ENCODE measurements at regions not wholly inside any gene's neighbourhood (a gene's known extent, or its start where the extent isn't known, plus 50 kb on each side); places are given as distances from the start of the nearest gene placed in this dataset.
A peak's percentile ranks its signal among the peaks of the same experiment; 100 is the strongest.
"Not testable (repeated sequence)": the region's sequence is repeated elsewhere in the genome, so short reads cannot be mapped to it uniquely, and the experiment has no call there.

DNA sequence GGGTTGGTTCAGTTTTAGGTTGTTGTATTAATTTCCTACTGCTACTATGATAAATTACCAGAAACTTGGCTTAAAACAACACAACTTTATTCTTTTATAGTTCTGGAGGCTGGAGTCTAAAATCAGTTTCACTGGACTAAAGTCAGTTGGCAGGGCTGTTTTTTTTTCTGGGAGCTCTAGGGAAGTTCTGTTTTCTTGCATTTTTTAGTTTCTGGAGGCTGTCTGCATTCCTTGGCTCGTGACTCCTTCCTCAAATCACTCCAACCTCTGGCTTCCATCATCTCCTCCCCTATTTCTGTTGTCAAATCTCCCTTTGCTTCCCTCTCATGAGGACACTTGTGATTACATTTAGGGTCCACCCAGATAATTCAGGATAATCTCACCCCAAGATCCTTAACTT lies 51.3 kb upstream of the SUB1 start:
- DNase-seq, result no peak
- in situ Hi-C loops (cut with HindIII; ENCODE audit: low pct_ligation_motif_present, low pct_unique_long_range_greater_than_20kb, low sequenced_read_pairs), result no loop called here

DNA sequence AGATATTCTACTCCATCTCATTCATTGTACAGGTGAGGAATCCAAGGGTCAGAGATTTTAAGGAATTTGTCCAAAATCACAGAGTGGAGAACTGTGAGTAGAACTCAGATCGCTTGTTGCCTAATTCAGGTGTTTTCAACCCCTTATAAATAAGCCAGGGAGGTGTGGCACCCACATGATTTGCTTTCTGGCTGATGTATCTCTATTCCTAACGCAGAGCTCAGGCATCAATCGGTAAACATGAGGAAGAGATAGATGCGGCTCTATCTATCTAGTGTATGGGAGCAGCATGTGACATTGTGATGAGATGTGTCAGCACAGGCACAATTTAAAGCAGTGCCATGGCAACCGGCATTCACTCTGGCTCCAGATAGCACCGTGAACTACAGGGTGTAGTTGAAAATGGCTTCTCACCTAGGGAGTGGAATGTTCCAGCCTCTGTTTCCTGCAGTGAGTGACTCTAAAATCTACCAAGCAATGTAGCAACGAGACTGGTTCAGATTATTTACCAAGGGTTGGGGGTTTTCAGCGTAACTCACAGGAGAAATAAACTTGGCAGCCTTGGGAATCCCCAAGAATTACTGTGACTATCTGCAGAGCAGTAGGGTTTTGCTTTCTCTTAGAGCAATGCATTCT lies 53.4 kb upstream of the SUB1 start:
- DNase-seq, result peak; percentile 78

DNA sequence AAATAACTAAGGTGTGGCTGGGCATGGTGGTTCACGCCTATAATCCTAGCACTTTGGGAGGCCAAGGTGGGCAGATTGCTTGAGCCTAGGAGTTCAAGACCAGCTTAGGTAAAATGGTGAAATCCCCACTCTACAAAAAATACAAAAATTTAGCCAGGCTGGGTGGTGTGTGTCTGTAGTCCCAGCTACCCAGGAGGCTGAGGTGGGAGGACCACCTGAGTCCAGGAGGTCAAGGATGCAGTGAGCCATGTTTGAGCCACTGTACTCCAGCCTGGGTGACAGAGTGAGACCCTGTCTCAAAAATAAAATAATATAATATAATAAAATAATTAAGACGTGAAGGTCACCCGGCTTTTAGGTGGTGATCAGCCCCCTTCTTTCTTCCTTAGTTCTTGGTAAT lies 58.0 kb upstream of the SUB1 start:
- in situ Hi-C loops (cut with HindIII; ENCODE audit: low pct_ligation_motif_present, low pct_unique_long_range_greater_than_20kb, low sequenced_read_pairs); DNase-seq: not testable (repeated sequence)

More for the DNA sequence above, 53.4 kb upstream of the SUB1 start:
- in situ Hi-C loops (cut with HindIII; ENCODE audit: low pct_ligation_motif_present, low pct_unique_long_range_greater_than_20kb, low sequenced_read_pairs), result no loop called here

DNA sequence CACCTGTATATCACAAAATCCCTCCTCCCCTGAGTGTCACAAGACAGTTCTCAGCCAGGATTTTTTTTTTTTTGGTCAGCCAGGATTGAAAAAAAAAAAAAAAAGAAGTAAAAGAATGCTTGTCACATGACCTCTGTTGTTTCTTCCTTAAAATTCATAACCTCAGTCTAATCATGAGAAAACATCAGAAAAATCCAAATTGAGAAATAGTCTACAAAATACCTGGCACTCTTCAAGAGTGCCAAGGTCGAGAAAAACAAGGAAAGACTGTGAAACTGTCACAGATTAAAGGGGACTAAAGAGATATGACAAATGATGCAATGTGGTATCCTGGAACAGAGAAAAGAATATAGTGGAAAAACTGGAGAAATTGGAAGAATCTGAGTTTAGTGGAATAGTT lies 58.5 kb upstream of the SUB1 start:
- in situ Hi-C loops (cut with HindIII; ENCODE audit: low pct_ligation_motif_present, low pct_unique_long_range_greater_than_20kb, low sequenced_read_pairs), result no loop called here
- DNase-seq, result no peak

DNA sequence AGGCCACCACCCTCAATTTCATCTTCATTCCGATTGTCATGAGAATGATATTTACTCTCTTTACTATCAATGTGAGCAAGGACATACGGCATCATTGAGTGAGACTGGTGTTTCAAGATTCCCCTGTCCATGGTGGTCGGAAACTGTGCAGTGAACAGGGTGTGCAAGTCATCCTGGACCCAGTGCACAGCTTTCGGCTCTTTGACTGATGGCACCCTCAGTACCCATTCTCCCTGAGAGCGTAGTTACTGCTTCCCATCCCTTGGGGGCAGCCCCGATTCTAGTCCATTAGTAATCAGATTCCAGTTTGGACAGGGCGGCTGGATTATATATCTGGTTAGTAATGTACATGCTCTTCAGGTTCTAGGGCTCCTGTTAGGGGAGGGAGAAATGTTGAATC lies 61.7 kb upstream of the SUB1 start:
- peak; percentile 14 for DNase-seq
- in situ Hi-C loops (cut with HindIII; ENCODE audit: low pct_ligation_motif_present, low pct_unique_long_range_greater_than_20kb, low sequenced_read_pairs), result no loop called here

DNA sequence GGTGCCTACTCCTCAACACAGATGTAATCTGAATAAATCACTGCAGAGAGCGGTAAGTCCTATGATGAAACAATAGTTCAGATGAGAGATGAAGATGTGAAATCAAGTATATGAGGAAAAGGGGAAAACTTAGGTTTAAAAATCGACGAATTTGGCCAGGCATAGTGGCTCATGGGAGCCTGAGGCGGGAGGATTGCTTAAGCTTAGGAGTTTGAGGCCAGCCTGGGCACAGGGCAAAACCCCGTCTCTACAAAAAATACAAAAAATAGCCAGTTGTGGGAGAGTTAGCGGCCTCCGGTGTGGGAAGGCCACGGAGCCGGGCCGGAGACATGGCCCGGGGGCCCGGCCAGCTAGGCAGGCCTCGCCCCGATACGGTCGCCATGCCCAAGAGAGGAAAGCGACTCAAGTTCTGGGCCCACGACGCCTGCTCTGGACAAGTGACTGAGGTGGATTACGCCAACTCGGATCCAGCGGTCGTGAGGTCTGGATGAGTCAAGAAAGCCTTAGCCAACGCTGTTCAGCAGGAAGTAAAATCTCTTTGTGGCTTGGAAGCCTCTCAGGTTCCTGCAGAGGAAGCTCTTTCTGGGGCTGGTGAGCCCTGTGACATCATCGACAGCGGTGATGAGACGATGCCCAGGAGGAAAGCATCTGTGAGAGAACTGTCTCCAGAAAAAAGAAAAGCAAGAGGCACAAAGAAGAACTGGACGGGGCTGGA lies 62.8 kb upstream of the SUB1 start:
- in situ Hi-C loops (cut with HindIII; ENCODE audit: low pct_ligation_motif_present, low pct_unique_long_range_greater_than_20kb, low sequenced_read_pairs), result no loop called here
- peak; percentile 37 for DNase-seq

DNA sequence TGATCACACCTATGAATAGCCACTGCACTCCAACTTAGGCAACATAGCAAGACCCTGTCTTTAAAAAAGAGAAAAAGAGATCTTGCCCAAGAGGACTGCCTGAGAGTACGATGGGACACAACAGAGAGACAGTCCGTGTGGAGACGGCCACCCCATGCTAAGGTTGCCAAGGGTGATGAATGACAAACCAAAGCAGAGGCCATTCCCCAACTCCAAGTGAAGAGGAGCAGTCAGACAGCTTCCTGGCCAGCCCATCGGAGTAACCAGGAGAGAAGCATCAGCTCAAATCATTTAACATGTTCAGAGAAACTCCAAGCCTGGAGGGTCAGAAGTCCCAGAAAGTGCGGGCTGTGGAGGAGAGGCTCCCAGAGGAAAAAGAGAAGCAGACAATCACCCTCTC lies 63.9 kb upstream of the SUB1 start:
- no peak for DNase-seq
- in situ Hi-C loops (cut with HindIII; ENCODE audit: low pct_ligation_motif_present, low pct_unique_long_range_greater_than_20kb, low sequenced_read_pairs), result no loop called here

DNA sequence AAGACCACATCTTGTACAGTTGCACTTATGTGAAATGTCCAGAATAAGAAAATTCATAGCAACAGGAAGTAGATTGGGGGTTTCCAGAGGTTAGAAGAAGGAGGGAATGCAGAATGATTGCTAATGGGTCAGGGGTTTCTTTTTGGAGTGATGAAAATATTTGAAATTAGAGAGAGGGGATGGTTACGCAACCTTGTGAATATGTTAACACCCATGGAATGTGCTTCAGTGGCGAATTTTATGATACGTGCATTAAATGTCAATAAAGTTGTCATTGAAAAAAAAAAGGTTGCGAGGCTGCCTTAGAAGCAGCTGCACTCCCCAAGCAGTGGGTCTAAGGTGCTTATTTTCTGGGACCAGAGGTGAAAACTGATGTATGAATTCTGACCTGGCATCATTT lies 64.4 kb upstream of the SUB1 start:
- DNase-seq, result no peak
- in situ Hi-C loops (cut with HindIII; ENCODE audit: low pct_ligation_motif_present, low pct_unique_long_range_greater_than_20kb, low sequenced_read_pairs), result no loop called here

DNA sequence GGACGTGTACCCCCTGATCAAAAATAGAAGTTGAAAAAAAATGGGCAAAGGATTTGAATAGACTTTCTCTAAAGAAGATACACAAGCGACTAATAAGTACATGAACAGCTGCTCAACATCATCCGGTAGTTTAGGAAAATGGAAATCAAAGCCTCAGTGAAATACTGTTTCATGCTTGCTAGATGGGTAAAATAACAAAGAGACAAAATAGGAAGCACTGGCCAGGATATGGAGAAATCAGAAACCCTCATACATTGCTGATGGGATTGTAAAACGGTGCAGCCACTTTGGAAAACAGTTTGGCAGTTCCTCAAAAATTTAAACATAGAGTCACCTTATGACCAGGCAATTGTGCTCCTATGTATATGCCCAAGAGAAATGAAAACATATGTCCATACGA lies 65.0 kb upstream of the SUB1 start:
- in situ Hi-C loops (cut with HindIII; ENCODE audit: low pct_ligation_motif_present, low pct_unique_long_range_greater_than_20kb, low sequenced_read_pairs), result no loop called here

DNA sequence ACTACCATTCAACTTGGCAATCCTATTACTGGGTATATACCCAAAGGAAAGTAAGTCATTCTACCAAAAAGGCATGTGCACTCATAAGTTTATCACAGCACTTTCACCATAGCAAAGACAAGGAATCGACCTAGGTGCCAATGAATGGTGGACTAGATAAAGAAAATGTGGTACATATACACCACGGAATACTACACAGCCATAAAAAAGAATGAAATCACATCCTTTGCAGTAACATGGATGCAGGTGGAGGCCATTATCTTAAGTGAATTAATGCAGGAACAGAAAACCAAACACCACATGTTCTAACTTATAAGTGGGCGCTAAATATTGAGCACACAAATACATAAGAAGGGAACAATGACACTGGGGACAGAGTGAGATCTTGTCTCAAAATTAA lies 65.8 kb upstream of the SUB1 start:
- DNase-seq, result no peak
- in situ Hi-C loops (cut with HindIII; ENCODE audit: low pct_ligation_motif_present, low pct_unique_long_range_greater_than_20kb, low sequenced_read_pairs), result no loop called here

More for the DNA sequence above, 65.0 kb upstream of the SUB1 start:
- no peak for DNase-seq

DNA sequence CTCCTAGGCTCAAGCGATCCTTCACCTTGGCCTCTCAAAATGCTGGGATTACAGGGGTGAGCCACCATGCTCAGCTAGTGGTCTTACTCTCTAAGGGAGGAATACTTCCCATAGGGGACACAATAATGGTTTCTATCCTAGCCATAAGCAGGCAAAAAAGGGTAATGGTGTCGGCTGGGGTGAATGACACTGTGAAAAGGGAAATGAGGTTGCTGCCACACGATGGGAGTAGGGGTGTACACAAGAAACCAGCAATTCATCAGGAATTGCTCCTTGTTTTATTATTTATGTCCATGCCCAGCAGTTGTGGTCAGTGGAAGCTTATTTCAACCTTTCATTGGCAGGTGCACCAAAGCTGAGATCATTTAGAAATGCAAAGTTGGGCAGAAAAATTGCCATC lies 70.3 kb upstream of the ZFR start:
- no peak for DNase-seq
- in situ Hi-C loops (cut with HindIII; ENCODE audit: low pct_ligation_motif_present, low pct_unique_long_range_greater_than_20kb, low sequenced_read_pairs), result no loop called here

DNA sequence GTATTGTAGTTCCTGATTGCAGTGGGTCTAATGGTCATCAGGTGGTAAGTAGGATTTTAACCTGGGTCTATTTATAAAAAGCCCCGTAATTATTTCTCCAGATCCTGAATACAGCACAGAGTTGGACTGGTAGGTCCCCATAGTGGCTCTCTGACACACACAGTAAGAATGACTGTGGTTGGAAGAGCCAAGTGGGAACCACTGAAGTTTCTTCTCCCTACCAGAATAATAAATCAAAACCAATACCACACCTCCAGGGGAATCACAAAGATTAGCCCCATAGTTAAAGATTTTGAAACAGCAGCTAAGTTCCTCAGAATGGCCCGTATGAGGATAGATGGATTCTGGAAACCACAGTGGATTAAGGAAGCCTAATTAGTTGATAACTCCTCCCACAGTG lies 68.4 kb upstream of the ZFR start:
- DNase-seq, result no peak
- in situ Hi-C loops (cut with HindIII; ENCODE audit: low pct_ligation_motif_present, low pct_unique_long_range_greater_than_20kb, low sequenced_read_pairs), result no loop called here

DNA sequence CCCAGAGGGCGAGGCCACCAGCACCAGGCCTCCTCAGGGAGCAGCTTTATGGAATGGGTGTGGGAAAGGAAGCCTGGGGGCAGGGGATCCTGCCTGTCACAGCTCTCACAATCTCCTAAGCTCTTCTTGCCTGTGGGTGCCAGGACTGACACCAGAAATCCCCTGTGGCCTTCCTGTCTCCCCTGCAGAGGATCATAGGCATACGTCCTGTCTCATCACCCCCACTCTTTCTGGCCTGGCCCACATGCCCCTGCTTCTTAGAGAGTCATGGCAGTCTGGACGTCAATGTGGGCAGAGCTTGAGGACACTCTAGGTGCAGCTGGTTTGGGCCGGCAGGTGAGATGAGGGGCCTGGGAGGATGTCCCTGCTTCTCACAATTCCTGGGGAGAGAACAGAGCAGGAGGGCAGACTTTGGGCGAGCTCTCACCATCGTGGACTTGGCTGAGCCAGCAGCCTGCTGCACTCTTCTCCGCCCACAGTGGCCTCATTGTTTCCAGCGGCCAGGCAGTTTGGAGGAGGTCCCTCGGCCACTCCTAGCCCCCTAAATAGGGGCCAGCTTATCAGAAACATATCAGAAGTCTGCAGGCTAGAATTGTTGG lies 67.3 kb upstream of the ZFR start:
- in situ Hi-C loops (cut with HindIII; ENCODE audit: low pct_ligation_motif_present, low pct_unique_long_range_greater_than_20kb, low sequenced_read_pairs), result no loop called here
- DNase-seq, result no peak

DNA sequence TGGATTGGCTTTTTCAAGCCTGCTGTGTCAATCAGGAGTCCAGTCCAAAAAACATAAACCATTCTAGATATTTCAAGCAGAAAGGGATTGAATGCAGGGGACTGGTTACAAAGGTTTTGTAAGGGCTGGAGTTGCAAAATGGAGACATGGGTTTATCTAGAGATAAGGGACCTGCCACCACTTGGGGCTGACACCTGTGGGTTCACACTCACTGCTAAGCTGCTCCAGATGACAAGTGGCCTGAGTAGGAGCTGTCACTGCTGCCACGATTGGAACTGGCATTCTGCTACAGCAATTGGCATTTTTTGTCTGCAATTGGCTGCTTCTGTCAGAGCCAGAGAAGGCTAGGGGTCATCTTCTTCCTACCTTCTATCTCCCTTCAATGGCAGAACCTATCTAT lies 66.3 kb upstream of the ZFR start:
- in situ Hi-C loops (cut with HindIII; ENCODE audit: low pct_ligation_motif_present, low pct_unique_long_range_greater_than_20kb, low sequenced_read_pairs), result no loop called here
- no peak for DNase-seq

DNA sequence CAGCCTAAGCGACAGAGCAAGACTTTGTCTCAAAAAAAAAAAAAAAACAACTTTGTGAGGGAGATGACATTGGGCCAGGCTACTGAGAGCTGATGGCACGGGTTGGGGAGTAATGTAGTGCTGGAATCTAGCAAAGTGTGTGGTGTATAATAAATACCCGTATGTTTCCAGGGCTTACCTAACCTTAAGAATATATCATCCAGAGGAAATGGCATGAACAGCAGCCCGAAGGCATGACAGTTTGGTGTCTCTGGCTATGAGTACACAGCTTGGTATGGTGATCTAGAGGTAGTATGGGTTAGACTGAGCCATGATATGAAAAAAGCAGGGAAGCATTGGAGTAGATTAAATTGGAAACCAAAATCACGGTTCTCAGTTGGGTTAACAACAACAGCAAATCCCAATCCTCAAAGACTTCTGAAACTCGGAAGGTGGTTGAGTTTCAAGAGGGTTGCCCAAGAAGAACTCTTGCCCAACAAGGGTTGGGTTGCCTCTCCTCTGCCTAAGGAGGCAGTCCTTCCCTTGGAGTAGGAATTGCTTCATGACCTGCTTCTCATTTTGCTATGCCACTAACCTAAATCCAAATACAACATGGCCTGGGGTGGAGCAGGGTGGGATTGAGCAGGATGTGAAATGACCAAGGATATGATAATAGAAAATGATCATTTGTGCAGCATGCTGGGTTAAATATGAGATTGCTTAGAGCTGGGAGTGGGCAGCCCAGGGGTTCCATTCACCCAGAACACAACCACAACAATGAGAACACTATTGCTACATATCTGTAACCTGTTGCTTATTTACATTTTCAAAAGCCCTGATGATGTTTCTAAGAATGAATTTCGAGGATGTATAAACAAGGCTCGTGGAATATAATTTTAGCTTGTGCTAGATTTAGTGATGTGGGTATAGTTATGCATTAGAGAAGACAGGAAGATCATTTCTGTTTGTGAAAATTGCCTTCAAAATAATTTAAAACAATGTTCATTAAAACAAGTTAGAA lies 64.6 kb upstream of the ZFR start:
- in situ Hi-C loops (cut with HindIII; ENCODE audit: low pct_ligation_motif_present, low pct_unique_long_range_greater_than_20kb, low sequenced_read_pairs), result no loop called here
- DNase-seq, result no peak

DNA sequence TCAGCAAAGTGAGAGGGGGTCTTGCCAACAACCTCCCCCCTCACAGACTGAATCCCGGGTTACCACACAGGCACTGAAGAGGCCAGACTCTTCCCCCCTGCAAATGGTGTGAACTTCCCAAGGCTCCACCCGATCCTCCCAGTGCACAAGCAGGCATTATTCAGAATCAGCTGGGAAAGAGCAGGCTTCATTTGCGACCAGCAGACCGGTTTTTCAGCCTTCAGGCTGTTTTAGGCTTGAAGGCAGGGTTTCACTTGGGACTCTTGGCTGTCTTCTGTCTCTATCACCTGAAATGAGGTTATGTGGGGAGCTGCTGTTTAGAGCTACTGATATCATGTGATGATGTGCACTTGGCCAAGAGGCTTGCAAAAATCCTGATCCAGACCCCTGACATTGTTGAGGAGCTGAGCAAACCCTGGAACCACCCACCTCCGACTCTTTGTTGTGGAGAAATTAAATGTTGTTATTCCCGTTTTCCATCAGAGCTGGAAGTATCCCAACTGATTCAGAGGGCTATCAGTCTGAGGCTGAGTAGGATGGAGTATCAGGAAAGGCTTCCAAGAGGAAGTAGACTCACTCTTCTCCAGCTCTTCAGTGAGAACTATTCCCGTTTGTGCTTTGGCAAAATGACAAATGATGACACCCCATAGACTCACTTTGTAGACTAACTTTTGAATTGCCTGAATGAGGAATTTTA lies 63.3 kb upstream of the ZFR start:
- in situ Hi-C loops (cut with HindIII; ENCODE audit: low pct_ligation_motif_present, low pct_unique_long_range_greater_than_20kb, low sequenced_read_pairs), result no loop called here
- no peak for DNase-seq

DNA sequence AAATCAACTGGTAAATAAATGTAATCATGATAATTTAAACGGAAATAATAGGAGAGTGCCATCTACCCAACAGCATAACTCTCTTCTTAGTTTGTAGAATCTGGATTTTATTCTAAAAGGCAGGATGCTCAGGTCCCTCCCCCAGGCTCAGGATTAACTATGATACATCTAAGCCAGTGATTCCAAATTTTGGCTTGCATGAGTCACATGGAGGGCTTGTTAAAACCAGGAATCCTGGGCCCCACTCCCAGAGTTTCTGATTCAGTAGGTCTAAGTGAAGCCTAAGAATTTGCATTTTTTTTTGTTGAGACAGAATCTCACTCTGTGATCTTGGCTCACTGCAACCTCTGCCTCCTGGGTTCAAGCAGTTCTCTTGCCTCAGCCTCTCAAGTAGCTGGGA lies 62.3 kb upstream of the ZFR start:
- DNase-seq, result no peak
- in situ Hi-C loops (cut with HindIII; ENCODE audit: low pct_ligation_motif_present, low pct_unique_long_range_greater_than_20kb, low sequenced_read_pairs), result no loop called here

DNA sequence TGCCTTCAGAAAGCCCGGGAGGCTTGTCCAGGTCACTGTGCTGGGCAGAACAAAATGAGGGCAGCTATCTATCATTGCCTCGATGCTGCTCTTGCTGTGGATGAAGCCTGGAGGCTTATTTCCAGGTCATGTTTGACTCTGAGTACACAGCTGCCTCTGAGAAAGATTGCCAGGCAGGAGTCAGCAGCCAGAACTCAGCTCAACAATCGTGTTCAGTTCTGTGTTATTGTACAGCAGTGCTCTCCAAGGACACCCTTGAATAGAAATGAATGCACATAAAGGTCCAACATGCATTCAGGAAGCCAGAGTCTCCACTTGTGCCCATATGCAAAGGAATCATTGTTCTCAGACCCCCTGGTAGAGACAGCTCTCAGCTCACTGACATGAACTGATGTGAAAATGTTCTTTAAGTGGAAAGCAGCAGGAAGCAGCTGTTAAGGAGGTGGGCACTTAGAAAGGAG lies 61.7 kb upstream of the ZFR start:
- no peak for DNase-seq
- in situ Hi-C loops (cut with HindIII; ENCODE audit: low pct_ligation_motif_present, low pct_unique_long_range_greater_than_20kb, low sequenced_read_pairs), result no loop called here

All from ACHN (cell line).